ENCODE measurements at regions not wholly inside any gene's neighbourhood (a gene's known extent, or its start where the extent isn't known, plus 50 kb on each side); places are given as distances from the start of the nearest gene placed in this dataset.

DNA sequence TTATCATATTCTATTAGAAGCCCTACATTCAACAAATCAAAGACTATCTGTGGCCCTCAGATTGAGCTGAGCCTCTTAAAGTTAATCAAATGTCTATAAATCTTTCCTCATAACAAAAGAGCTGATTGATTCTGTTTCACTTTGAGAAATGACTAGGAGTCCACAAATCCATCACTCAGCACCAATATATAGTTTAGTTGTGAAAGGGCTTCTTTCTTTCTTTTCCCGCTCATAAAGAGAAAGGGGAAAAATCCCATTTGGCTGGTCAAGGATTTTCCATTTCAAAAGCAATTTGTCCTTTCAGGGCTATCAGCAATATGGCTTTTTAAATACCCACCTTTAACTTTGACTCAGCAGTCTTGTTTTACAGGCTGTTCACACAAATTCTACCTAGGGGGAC, 408.5 kb upstream of the PCDH20 start (continued):
- TF ChIP-seq, protein P1, sequence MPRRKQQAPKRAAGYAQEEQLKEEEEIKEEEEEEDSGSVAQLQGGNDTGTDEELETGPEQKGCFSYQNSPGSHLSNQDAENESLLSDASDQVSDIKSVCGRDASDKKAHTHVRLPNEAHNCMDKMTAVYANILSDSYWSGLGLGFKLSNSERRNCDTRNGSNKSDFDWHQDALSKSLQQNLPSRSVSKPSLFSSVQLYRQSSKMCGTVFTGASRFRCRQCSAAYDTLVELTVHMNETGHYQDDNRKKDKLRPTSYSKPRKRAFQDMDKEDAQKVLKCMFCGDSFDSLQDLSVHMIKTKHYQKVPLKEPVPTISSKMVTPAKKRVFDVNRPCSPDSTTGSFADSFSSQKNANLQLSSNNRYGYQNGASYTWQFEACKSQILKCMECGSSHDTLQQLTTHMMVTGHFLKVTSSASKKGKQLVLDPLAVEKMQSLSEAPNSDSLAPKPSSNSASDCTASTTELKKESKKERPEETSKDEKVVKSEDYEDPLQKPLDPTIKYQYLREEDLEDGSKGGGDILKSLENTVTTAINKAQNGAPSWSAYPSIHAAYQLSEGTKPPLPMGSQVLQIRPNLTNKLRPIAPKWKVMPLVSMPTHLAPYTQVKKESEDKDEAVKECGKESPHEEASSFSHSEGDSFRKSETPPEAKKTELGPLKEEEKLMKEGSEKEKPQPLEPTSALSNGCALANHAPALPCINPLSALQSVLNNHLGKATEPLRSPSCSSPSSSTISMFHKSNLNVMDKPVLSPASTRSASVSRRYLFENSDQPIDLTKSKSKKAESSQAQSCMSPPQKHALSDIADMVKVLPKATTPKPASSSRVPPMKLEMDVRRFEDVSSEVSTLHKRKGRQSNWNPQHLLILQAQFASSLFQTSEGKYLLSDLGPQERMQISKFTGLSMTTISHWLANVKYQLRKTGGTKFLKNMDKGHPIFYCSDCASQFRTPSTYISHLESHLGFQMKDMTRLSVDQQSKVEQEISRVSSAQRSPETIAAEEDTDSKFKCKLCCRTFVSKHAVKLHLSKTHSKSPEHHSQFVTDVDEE (CRISPR knock-in tag; IDR thresholded peaks at IDR 0.05), result no peak

DNA sequence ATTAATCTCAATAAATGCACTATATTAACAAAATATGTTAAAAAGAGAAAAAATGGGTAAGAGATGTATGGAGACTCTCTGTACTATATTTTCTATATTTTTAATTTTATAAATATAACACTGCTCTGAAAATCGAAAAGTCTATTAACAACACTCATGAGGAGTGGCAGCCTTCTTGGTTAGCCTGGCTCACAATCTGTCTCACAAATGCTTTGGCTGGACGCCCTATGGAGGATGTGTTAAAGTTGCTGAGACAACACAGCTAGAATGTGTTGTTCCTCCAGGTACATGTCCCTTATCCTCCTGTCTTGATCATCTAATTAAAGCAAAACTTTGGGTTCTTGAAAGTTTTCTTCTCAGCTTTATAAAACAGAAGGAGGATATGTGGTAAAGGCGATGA, 396.6 kb upstream of the PCDH20 start:
- TF ChIP-seq ZNF565 (CRISPR knock-in tag; conservative IDR thresholded peaks at IDR 0.05; ENCODE audit: low read depth) (no peak), ISL1 (CRISPR knock-in tag; IDR thresholded peaks at IDR 0.05) (no peak), BACH2 (CRISPR knock-in tag; IDR thresholded peaks at IDR 0.05; ENCODE audit: borderline replicate concordance) (no peak), CSDC2 (CRISPR knock-in tag; IDR thresholded peaks at IDR 0.05) (no peak), SNAI2 (CRISPR knock-in tag; IDR thresholded peaks at IDR 0.05) (no peak), ZNF8 (CRISPR knock-in tag; IDR thresholded peaks at IDR 0.05) (no peak), TCF4 (CRISPR knock-in tag; IDR thresholded peaks at IDR 0.05; ENCODE audit: borderline replicate concordance) (no peak), ARNTL (CRISPR knock-in tag; IDR thresholded peaks at IDR 0.05; ENCODE audit: borderline replicate concordance, low read depth) (no peak), PPARA (CRISPR knock-in tag; IDR thresholded peaks at IDR 0.05; ENCODE audit: borderline replicate concordance) (no peak), RARB (CRISPR knock-in tag; IDR thresholded peaks at IDR 0.05) (no peak), TOX (CRISPR knock-in tag; IDR thresholded peaks at IDR 0.05; ENCODE audit: borderline replicate concordance) (no peak), ZNF70 (CRISPR knock-in tag; IDR thresholded peaks at IDR 0.05) (no peak), ZFP30 (CRISPR knock-in tag; IDR thresholded peaks at IDR 0.05) (no peak)
- TF ChIP-seq, protein P1 (CRISPR knock-in tag; IDR thresholded peaks at IDR 0.05), result no peak
- TF ChIP-seq, protein P2, sequence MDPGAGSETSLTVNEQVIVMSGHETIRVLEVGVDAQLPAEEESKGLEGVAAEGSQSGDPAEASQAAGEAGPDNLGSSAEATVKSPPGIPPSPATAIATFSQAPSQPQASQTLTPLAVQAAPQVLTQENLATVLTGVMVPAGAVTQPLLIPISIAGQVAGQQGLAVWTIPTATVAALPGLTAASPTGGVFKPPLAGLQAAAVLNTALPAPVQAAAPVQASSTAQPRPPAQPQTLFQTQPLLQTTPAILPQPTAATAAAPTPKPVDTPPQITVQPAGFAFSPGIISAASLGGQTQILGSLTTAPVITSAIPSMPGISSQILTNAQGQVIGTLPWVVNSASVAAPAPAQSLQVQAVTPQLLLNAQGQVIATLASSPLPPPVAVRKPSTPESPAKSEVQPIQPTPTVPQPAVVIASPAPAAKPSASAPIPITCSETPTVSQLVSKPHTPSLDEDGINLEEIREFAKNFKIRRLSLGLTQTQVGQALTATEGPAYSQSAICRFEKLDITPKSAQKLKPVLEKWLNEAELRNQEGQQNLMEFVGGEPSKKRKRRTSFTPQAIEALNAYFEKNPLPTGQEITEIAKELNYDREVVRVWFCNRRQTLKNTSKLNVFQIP (CRISPR knock-in tag; IDR thresholded peaks at IDR 0.05; ENCODE audit: borderline replicate concordance, low read depth), result no peak
- TF ChIP-seq, protein P3, sequence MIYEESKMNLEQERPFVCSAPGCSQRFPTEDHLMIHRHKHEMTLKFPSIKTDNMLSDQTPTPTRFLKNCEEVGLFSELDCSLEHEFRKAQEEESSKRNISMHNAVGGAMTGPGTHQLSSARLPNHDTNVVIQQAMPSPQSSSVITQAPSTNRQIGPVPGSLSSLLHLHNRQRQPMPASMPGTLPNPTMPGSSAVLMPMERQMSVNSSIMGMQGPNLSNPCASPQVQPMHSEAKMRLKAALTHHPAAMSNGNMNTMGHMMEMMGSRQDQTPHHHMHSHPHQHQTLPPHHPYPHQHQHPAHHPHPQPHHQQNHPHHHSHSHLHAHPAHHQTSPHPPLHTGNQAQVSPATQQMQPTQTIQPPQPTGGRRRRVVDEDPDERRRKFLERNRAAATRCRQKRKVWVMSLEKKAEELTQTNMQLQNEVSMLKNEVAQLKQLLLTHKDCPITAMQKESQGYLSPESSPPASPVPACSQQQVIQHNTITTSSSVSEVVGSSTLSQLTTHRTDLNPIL (CRISPR knock-in tag; IDR thresholded peaks at IDR 0.05; ENCODE audit: low read depth), result no peak
- TF ChIP-seq, protein P4, sequence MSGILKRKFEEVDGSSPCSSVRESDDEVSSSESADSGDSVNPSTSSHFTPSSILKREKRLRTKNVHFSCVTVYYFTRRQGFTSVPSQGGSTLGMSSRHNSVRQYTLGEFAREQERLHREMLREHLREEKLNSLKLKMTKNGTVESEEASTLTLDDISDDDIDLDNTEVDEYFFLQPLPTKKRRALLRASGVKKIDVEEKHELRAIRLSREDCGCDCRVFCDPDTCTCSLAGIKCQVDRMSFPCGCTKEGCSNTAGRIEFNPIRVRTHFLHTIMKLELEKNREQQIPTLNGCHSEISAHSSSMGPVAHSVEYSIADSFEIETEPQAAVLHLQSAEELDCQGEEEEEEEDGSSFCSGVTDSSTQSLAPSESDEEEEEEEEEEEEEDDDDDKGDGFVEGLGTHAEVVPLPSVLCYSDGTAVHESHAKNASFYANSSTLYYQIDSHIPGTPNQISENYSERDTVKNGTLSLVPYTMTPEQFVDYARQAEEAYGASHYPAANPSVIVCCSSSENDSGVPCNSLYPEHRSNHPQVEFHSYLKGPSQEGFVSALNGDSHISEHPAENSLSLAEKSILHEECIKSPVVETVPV (CRISPR knock-in tag; IDR thresholded peaks at IDR 0.05), result no peak

DNA sequence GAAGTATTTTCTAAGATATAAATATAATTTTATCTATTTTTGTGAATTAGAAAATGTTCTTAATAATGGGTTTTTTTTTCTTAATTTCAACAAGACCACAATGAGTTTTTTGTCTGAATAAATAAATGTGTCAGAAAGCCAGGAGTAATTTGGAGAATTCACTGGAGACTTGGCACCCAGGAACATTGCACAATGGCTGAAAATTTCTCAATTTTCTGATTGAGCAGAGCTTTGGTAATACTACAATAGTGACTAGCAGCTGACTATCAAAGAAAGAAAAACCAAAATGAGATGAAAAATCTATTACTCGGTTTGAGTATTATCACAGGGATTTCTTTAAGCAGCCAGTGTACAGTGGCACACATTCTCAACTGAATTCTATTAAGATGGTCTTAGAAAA, 394.4 kb upstream of the PCDH20 start:
- no peak for ATAC-seq
- TF ChIP-seq, protein P4 (CRISPR knock-in tag; IDR thresholded peaks at IDR 0.05), result no peak
- TF ChIP-seq GLIS3 (CRISPR knock-in tag; IDR thresholded peaks at IDR 0.05) (no peak), TCF4 (CRISPR knock-in tag; IDR thresholded peaks at IDR 0.05; ENCODE audit: borderline replicate concordance) (no peak), ZFP3 (CRISPR knock-in tag; IDR thresholded peaks at IDR 0.05) (no peak), PPARA (CRISPR knock-in tag; IDR thresholded peaks at IDR 0.05; ENCODE audit: borderline replicate concordance) (no peak), ISL1 (CRISPR knock-in tag; IDR thresholded peaks at IDR 0.05) (no peak), ZFP30 (CRISPR knock-in tag; IDR thresholded peaks at IDR 0.05) (no peak), BACH2 (CRISPR knock-in tag; IDR thresholded peaks at IDR 0.05; ENCODE audit: borderline replicate concordance) (no peak), SNAI2 (CRISPR knock-in tag; IDR thresholded peaks at IDR 0.05) (no peak), RARB (CRISPR knock-in tag; IDR thresholded peaks at IDR 0.05) (no peak), OSR1 (CRISPR knock-in tag; IDR thresholded peaks at IDR 0.05) (no peak), TOX (CRISPR knock-in tag; IDR thresholded peaks at IDR 0.05; ENCODE audit: borderline replicate concordance) (no peak)
- TF ChIP-seq, protein P1 (CRISPR knock-in tag; IDR thresholded peaks at IDR 0.05), result no peak

More for the DNA sequence above, 396.6 kb upstream of the PCDH20 start:
- ATAC-seq, result no peak
